HEK293 (cell line): ENCODE measurements at regions not wholly inside any gene's neighbourhood (a gene's known extent, or its start where the extent isn't known, plus 50 kb on each side); places are given as distances from the start of the nearest gene placed in this dataset.

Experiments used
- GLI4 ChIP-seq: fragments of 450-650 bp; formaldehyde crosslinking; IDR thresholded peaks from 2 replicates; pipeline ENCODE4 v1.5.1; 2016; ENCODE audit warnings: missing biosample characterization, missing genetic modification characterization
- GLIS1 ChIP-seq: fragments of 450-650 bp; formaldehyde crosslinking; IDR thresholded peaks from 2 replicates; pipeline ENCODE4 v1.5.1; 2016; ENCODE audit warnings: missing biosample characterization, missing genetic modification characterization
- HIC1 ChIP-seq: fragments of 450-650 bp; formaldehyde crosslinking; IDR thresholded peaks from 2 replicates; pipeline ENCODE4 v1.5.1; 2016; ENCODE audit warnings: missing biosample characterization, missing genetic modification characterization
- KLF7 ChIP-seq: fragments of 450-650 bp; formaldehyde crosslinking; IDR thresholded peaks from 2 replicates; pipeline ENCODE4 v1.5.1; 2016; ENCODE audit warnings: missing biosample characterization, missing genetic modification characterization, borderline replicate concordance
- PBX3 ChIP-seq: sonication (generic); formaldehyde crosslinking; IDR thresholded peaks from 2 replicates; pipeline ENCODE4 v1.8.1; 2022; ENCODE audit warnings: mild to moderate bottlenecking, moderate library complexity, missing genetic modification reagents
- PRDM1 ChIP-seq: fragments of 450-650 bp; formaldehyde crosslinking; IDR thresholded peaks from 2 replicates; pipeline ENCODE4; 2016; ENCODE audit warnings: missing biosample characterization, missing genetic modification characterization
- PRDM6 ChIP-seq: fragments of 450-650 bp; formaldehyde crosslinking; IDR thresholded peaks from 2 replicates; pipeline ENCODE4 v1.5.1; 2017; ENCODE audit warnings: missing biosample characterization, missing genetic modification characterization
- SP7 ChIP-seq: fragments of 450-650 bp; formaldehyde crosslinking; IDR thresholded peaks from 2 replicates; pipeline ENCODE4 v1.5.1; 2016; ENCODE audit warnings: missing biosample characterization, missing genetic modification characterization
- TCF7L2 ChIP-seq: IDR thresholded peaks from 2 replicates; pipeline ENCODE4 v1.6.1; 2011; ENCODE audit warnings: low read depth, mild to moderate bottlenecking, inconsistent platforms, low read length, moderate library complexity, borderline replicate concordance
- TRIM28 ChIP-seq: IDR thresholded peaks from 2 replicates; pipeline ENCODE4 v1.6.1; 2011; ENCODE audit warnings: low read length, control low read depth, borderline replicate concordance
- ZBTB44 ChIP-seq: fragments of 450-650 bp; IDR thresholded peaks from 2 replicates; pipeline ENCODE4 v1.5.1; 2018; ENCODE audit warnings: missing biosample characterization, mild to moderate bottlenecking, missing genetic modification characterization
- ZBTB49 ChIP-seq: fragments of 450-650 bp; formaldehyde crosslinking; IDR thresholded peaks from 2 replicates; pipeline ENCODE4 v1.5.1; 2016; ENCODE audit warnings: missing biosample characterization, missing genetic modification characterization, low read depth
- ZFP69B ChIP-seq: fragments of 450-650 bp; formaldehyde crosslinking; IDR thresholded peaks from 2 replicates; pipeline ENCODE4 v1.5.1; 2016; ENCODE audit warnings: missing biosample characterization, missing genetic modification characterization
- ZIC2 ChIP-seq: fragments of 450-650 bp; formaldehyde crosslinking; IDR thresholded peaks from 2 replicates; pipeline ENCODE4 v1.5.1; 2016; ENCODE audit warnings: missing biosample characterization, missing genetic modification characterization
- ZNF138 ChIP-seq: fragments of 450-650 bp; formaldehyde crosslinking; IDR thresholded peaks from 2 replicates; pipeline ENCODE4 v1.5.1; 2016; ENCODE audit warnings: missing biosample characterization, missing genetic modification characterization, borderline replicate concordance
- ZNF155 ChIP-seq: fragments of 450-650 bp; formaldehyde crosslinking; IDR thresholded peaks from 2 replicates; pipeline ENCODE4 v1.5.1; 2016; ENCODE audit warnings: missing biosample characterization, missing genetic modification characterization
- ZNF211 ChIP-seq: fragments of 450-650 bp; formaldehyde crosslinking; IDR thresholded peaks from 2 replicates; pipeline ENCODE4 v1.5.1; 2016; ENCODE audit warnings: low read depth, missing biosample characterization, missing genetic modification characterization
- ZNF214 ChIP-seq: fragments of 450-650 bp; formaldehyde crosslinking; IDR thresholded peaks from 2 replicates; pipeline ENCODE4 v1.5.1; 2017; ENCODE audit warnings: missing biosample characterization, mild to moderate bottlenecking, missing genetic modification characterization, borderline replicate concordance
- ZNF24 ChIP-seq: fragments of 450-650 bp; formaldehyde crosslinking; IDR thresholded peaks from 2 replicates; pipeline ENCODE4 v1.5.1; 2016; ENCODE audit warnings: missing biosample characterization, missing genetic modification characterization
- ZNF274 ChIP-seq, 2 experiments: fragments of 200-500 bp in 1 of 2; fragments of 450-650 bp in 1 of 2; sonication (Bioruptor generic) in 1 of 2; formaldehyde crosslinking in 1 of 2; IDR thresholded peaks; 2 replicates each; pipeline versions ENCODE4 v1.5.1 to v1.6.1; 2014 to 2016; ENCODE audit warnings: borderline replicate concordance in 1 of 2, inconsistent platforms in 1 of 2, low read length in 1 of 2, missing biosample characterization in 1 of 2, missing genetic modification characterization in 1 of 2
- ZNF292 ChIP-seq: fragments of 450-650 bp; formaldehyde crosslinking; IDR thresholded peaks from 2 replicates; pipeline ENCODE4 v1.5.1; 2016; ENCODE audit warnings: low read depth, missing biosample characterization, missing genetic modification characterization, borderline replicate concordance
- ZNF324 ChIP-seq: fragments of 450-650 bp; formaldehyde crosslinking; IDR thresholded peaks from 2 replicates; pipeline ENCODE4 v1.5.1; 2016; ENCODE audit warnings: missing biosample characterization, missing genetic modification characterization
- ZNF426 ChIP-seq: fragments of 450-650 bp; formaldehyde crosslinking; IDR thresholded peaks from 2 replicates; pipeline ENCODE4 v1.5.1; 2017; ENCODE audit warnings: missing biosample characterization, missing genetic modification characterization, mild to moderate bottlenecking, inconsistent platforms, moderate library complexity
- ZNF548 ChIP-seq: fragments of 450-650 bp; formaldehyde crosslinking; IDR thresholded peaks from 2 replicates; pipeline ENCODE4 v1.5.1; 2016; ENCODE audit warnings: missing biosample characterization, missing genetic modification characterization
- ZNF555 ChIP-seq: fragments of 450-650 bp; formaldehyde crosslinking; conservative IDR thresholded peaks from 2 replicates; pipeline ENCODE4 v1.5.1; 2017; ENCODE audit warnings: missing biosample characterization, mild to moderate bottlenecking, missing genetic modification characterization, inconsistent platforms
- ZNF596 ChIP-seq: fragments of 450-650 bp; IDR thresholded peaks from 2 replicates; pipeline ENCODE4 v1.5.0; 2018; ENCODE audit warnings: missing biosample characterization, mild to moderate bottlenecking, missing genetic modification characterization, moderate library complexity
- ZNF639 ChIP-seq: fragments of 450-650 bp; formaldehyde crosslinking; IDR thresholded peaks from 2 replicates; pipeline ENCODE4 v1.5.1; 2016; ENCODE audit warnings: missing biosample characterization, missing genetic modification characterization
- ZNF660 ChIP-seq: fragments of 450-650 bp; IDR thresholded peaks from 2 replicates; pipeline ENCODE4 v1.5.1; 2018; ENCODE audit warnings: missing biosample characterization, mild to moderate bottlenecking, missing genetic modification characterization
- ZNF843 ChIP-seq: fragments of 450-650 bp; formaldehyde crosslinking; IDR thresholded peaks from 2 replicates; pipeline ENCODE4 v1.5.1; 2016; ENCODE audit warnings: missing biosample characterization, missing genetic modification characterization

- TF ChIP-seq ZBTB49 (tag by site-specific recombination), result no peak
- no peak for TF ChIP-seq ZNF155
- peak; percentile 79 for TF ChIP-seq SP7 (tag by site-specific recombination)
- TF ChIP-seq ZNF843 (tag by site-specific recombination), result peak; percentile 84
- no peak for TF ChIP-seq ZNF274 (IDR thresholded peaks at IDR 0.05; ENCODE audit: low read length)
- TF ChIP-seq ZNF274 (tag by site-specific recombination; IDR thresholded peaks at IDR 0.05; ENCODE audit: borderline replicate concordance), result no peak
- no peak for TF ChIP-seq ZNF214 (tag by site-specific recombination)
- TF ChIP-seq HIC1 (tag by site-specific recombination), result peak; percentile 77
- 0 out of 2 replicates have a peak, but pooled peaks have one; percentile 30 for TF ChIP-seq ZBTB44 (tag by site-specific recombination)
- peak; percentile 52; the same call in 1 of the 2 replicates for TF ChIP-seq GLIS1
- TF ChIP-seq KLF7 (tag by site-specific recombination), result no peak
- peak; percentile 87; the same call in 1 of the 2 replicates for TF ChIP-seq TRIM28
- peak; percentile 61; the same call in 1 of the 2 replicates for TF ChIP-seq ZNF24
- no peak for TF ChIP-seq ZNF138 (tag by site-specific recombination)
- 0 out of 2 replicates have a peak, but pooled peaks have one; percentile 30 for TF ChIP-seq ZNF596 (tag by site-specific recombination)
- TF ChIP-seq PBX3, result no peak
- TF ChIP-seq ZNF660, result peak; percentile 97; the same call in 1 of the 2 replicates
- TF ChIP-seq ZIC2 (tag by site-specific recombination), result peak; percentile 90
- TF ChIP-seq ZNF426 (tag by site-specific recombination), result no peak
- peak; percentile 93 for TF ChIP-seq PRDM1 (tag by site-specific recombination)
- TF ChIP-seq GLI4 (tag by site-specific recombination), result no peak
- peak; percentile 69 for TF ChIP-seq TCF7L2
- TF ChIP-seq ZNF555 (tag by site-specific recombination), result no peak
- TF ChIP-seq ZNF639 (tag by site-specific recombination), result no peak
- 0 out of 2 replicates have a peak, but pooled peaks have one; percentile 54 for TF ChIP-seq ZFP69B
- TF ChIP-seq ZNF324 (tag by site-specific recombination), result peak; percentile 63; the same call in 1 of the 2 replicates
- TF ChIP-seq ZNF292 (tag by site-specific recombination), result no peak
- no peak for TF ChIP-seq ZNF211 (tag by site-specific recombination)
- TF ChIP-seq PRDM6 (tag by site-specific recombination), result peak; percentile 80
- no peak for TF ChIP-seq ZNF548
Observed at GRCh38 chr5:174571662-174572397, 152.6 kb upstream of the MSX2 start (continued).
